Psoas muscle (tissue), 7 donors: ENCODE measurements at regions not wholly inside any gene's neighbourhood (a gene's known extent, or its start where the extent isn't known, plus 50 kb on each side); places are given as distances from the start of the nearest gene placed in this dataset.

Source experiments
- ATAC-seq, 4 donors: fragments of 200-7000 bp; cut with Tn5 transposase; one replicate each; pipeline ENCODE4 v1.9.1; 2020; ENCODE audit warnings: moderate library complexity in 3 of 4, mild to moderate bottlenecking in 2 of 4
- DNase-seq, 2 donors: peaks; one replicate each; pipeline ENCODE4 v3.0.0-alpha.2; 2020
- H3K27ac ChIP-seq: fragments of 200-600 bp; one replicate; pipeline ENCODE4 v1.8.0; 2022
- H3K27me3 ChIP-seq, 3 donors: fragments of 200-600 bp in 1 of 3; one replicate each; pipeline versions ENCODE4 v1.6.1 to v1.8.0; 2013 to 2022; ENCODE audit warnings: low read length in 2 of 3, mild to moderate bottlenecking in 2 of 3, moderate library complexity in 1 of 3; ENCODE audit not compliant: insufficient read depth in 3 of 3
- H3K36me3 ChIP-seq, 2 donors: fragments of 200-600 bp in 1 of 2; one replicate each; pipeline versions ENCODE4 v1.6.1 to v1.8.0; 2013 to 2022; ENCODE audit warnings: low read depth in 1 of 2, mild to moderate bottlenecking in 1 of 2, moderate library complexity in 1 of 2; ENCODE audit not compliant: insufficient read depth in 1 of 2
- H3K4me1 ChIP-seq: fragments of 200-600 bp; one replicate; pipeline ENCODE4 v1.8.0; 2022
- H3K4me3 ChIP-seq: fragments of 200-600 bp; one replicate; pipeline ENCODE4 v1.8.0; 2022; ENCODE audit warnings: mild to moderate bottlenecking
- H3K9me3 ChIP-seq: fragments of 200-600 bp; one replicate; pipeline ENCODE4 v1.8.0; 2022
- WGBS, 3 donors: extraction: QIAGEN DNeasy Blood & Tissue Kit; methylation state at CpG; one replicate each; pipeline versions ENCODE4 v1.1.6 to v1.1.7; 2013; 5-methylcytosine and 5-hydroxymethylcytosine counted together
- intact Hi-C, 2 donors: fragments of 100-400 bp; cut with DNase I; formaldehyde crosslinking; loops; one replicate each; pipeline versions ENCODE4 v1.11.0 to v1.14.2; 2022
- TF ChIP-seq, protein P1 (sequence below): fragments of 200-600 bp; IDR thresholded peaks from one replicate; pipeline ENCODE4 v1.8.0; 2022; ENCODE audit warnings: antibody characterized with exemption
- donor health status: healthy with polysubstance abuse.
- donor health status: DM: no; HTN: no; CAD: no; lungs with moderate emphysema.
- donor health status: Bipolar disorder and iron deficiency.
- donor health status: healthy.
- donor health status: DM: yes; HTN: yes; CAD: no.
- donor health status: DM: no; HTN: no; CAD: no.
- donor health status: DM: yes; HTN: yes; CAD: no.

DNA sequence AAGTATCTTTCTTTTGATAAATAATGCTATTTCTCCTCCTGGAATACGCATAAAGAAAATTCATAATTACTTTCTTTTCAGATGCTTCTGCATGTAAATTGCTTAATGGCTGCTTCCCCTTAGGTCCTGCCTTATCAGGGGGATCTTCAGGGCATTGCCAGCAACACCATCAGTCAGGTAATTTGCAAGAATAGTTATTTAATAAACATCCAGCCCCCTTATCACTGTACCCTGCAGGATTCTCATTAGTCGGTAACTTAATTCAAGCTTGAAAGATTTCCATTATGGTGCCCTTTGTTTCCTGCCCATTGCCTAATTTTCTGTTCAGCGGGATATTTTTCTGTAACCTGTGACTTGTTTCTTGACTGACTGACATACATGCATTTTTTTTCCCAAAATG is 414.5 kb downstream of the MFSD1 start:
- intact Hi-C loops, result no loop called here
- H3K36me3 ChIP-seq, result no peaks in the 10 kb centered on the region
- DNase-seq (no peak), ATAC-seq (no peak)
- no peak overlapping the region for H3K27ac ChIP-seq
- H3K4me3 ChIP-seq, result no peak overlapping the region
- H3K9me3 ChIP-seq, result no peaks in the 10 kb centered on the region
- no peaks in the 10 kb centered on the region for H3K27me3 ChIP-seq
- TF ChIP-seq, protein P1, sequence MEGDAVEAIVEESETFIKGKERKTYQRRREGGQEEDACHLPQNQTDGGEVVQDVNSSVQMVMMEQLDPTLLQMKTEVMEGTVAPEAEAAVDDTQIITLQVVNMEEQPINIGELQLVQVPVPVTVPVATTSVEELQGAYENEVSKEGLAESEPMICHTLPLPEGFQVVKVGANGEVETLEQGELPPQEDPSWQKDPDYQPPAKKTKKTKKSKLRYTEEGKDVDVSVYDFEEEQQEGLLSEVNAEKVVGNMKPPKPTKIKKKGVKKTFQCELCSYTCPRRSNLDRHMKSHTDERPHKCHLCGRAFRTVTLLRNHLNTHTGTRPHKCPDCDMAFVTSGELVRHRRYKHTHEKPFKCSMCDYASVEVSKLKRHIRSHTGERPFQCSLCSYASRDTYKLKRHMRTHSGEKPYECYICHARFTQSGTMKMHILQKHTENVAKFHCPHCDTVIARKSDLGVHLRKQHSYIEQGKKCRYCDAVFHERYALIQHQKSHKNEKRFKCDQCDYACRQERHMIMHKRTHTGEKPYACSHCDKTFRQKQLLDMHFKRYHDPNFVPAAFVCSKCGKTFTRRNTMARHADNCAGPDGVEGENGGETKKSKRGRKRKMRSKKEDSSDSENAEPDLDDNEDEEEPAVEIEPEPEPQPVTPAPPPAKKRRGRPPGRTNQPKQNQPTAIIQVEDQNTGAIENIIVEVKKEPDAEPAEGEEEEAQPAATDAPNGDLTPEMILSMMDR, result no peak
- no peaks in the 10 kb centered on the region for H3K4me1 ChIP-seq
- WGBS, 3 donors, result 93 to 95% (median 94%) methylated on average over 3 of the region's 3 CpGs

DNA sequence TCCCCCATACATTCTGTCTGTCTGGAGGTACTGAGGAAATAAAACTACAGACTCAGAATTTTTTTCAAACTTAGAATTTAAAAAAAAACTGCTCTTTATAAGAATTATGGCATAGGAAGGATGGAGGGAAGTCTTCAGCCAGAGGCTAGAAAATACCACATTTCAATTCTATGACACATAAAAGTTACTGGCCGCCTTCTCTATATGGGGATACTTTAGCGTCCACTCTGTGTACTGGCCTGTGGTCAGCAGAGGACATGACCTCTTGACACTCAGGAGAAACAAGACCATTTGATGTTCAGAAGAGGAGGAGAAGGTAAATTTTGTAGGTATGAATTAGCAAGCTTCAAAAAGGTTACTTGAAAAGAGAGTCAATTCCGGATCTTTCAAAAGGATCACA is 417.4 kb downstream of the MFSD1 start:
- Histone ChIP-seq H3K4me1 (no peaks in the 10 kb centered on the region), H3K36me3 (no peaks in the 10 kb centered on the region), H3K4me3 (no peak overlapping the region), H3K27ac (no peak overlapping the region), H3K9me3 (no peaks in the 10 kb centered on the region), H3K27me3 (no peaks in the 10 kb centered on the region)
- TF ChIP-seq, protein P1, result no peak
- WGBS, 3 donors, result 90 to 91% (median 91%) methylated on average over 3 of the region's 3 CpGs
- DNase-seq (no peak), ATAC-seq (no peak)
- intact Hi-C loops, result no loop called here

DNA sequence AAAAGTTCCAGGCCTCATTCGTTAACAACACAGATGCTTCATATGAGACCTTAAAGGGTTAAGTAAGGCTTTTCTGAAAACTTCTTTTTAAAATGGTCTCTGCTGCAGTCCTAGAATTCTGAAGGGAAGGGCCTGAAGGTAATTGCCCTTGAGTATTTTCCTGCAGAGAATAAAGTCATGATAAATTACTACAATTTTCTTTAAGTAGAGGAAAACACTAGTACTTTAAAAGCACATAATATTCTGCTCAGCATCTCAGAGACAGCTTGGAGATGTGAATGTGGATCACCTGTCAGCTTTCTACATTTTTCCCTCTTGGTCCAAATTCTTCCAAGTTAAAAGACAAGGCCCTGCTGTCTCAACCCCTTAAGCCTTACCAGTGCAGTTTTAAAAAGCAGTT is 419.5 kb downstream of the MFSD1 start:
- H3K36me3 ChIP-seq, result no peaks in the 10 kb centered on the region
- intact Hi-C loops, result no loop called here
- 70 to 83% (median 70%) methylated on average over 1 of the region's 1 CpG for WGBS, 3 donors
- H3K4me3 ChIP-seq, result no peak overlapping the region
- H3K27me3 ChIP-seq, result no peaks in the 10 kb centered on the region
- no peaks in the 10 kb centered on the region for H3K9me3 ChIP-seq
- no peaks in the 10 kb centered on the region for H3K4me1 ChIP-seq
- DNase-seq, result no peak
- no peak for ATAC-seq
- TF ChIP-seq, protein P1, result no peak
- no peak overlapping the region for H3K27ac ChIP-seq

DNA sequence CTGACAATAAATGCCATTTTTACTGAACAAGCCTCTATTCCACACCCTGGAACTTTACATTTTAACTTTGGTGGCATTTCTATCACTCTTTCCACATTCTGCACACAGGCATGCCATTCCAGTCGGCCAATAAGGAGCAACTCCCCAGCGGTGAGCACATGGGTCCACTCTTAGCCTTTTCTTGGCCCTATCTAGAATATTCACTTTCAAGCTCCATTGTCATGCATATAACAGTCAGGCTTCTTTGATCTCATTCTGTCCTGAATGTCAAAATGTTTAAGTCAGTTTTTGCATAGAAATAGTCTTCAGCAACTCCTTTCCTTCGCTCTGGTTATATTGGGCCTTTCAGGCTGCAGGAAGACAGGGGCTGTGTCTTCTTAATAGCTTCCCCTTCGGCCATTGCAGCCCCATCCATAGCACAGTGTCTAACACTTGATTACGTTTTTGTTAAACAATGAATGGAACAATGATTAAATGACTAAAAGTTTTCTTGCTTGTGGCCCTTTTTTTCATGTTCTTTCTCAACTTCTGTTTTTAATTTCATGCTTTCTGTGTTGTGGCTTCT is 427.3 kb downstream of the MFSD1 start:
- no peaks in the 10 kb centered on the region for H3K9me3 ChIP-seq
- H3K27ac ChIP-seq, result no peak overlapping the region
- no peaks in the 10 kb centered on the region for H3K4me1 ChIP-seq
- intact Hi-C loops, result no loop called here
- whole genome bisulfite sequencing, 3 donors, result 68 to 75% (median 72%) methylated on average over 5 of the region's 5 CpGs
- DNase-seq, result no peak
- H3K27me3 ChIP-seq, result no peaks in the 10 kb centered on the region
- TF ChIP-seq, protein P1, result no peak
- H3K4me3 ChIP-seq, result no peak overlapping the region
- ATAC-seq, result no peak
- no peaks in the 10 kb centered on the region for H3K36me3 ChIP-seq

DNA sequence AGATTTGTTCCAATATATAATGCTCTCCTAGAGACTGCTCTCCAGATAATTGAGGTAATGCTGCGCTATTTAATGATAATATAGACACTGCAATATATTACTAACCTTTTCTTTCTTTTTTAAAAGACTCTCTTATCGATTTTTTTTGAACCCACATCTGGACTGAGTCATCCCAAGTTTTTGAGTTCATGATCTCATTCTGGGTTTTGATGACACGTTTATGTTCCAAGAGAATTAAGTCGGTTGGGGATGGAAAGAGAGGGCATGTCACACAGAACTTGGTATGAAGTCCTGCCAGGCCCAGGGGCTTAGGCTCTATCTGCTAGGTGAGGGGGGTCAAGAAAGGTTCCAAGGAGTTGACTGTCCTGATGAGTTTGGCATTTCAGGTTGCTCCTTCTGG is 431.1 kb downstream of the MFSD1 start:
- WGBS, 3 donors, result 65 to 72% (median 69%) methylated on average over 4 of the region's 4 CpGs
- no peaks in the 10 kb centered on the region for H3K27me3 ChIP-seq
- no peak for ATAC-seq
- DNase-seq, result no peak
- TF ChIP-seq, protein P1, result no peak
- intact Hi-C loops, result no loop called here
- no peak overlapping the region for H3K4me3 ChIP-seq
- no peak overlapping the region for H3K27ac ChIP-seq
- H3K36me3 ChIP-seq, result no peaks in the 10 kb centered on the region
- no peaks in the 10 kb centered on the region for H3K9me3 ChIP-seq
- H3K4me1 ChIP-seq, result no peaks in the 10 kb centered on the region
